ENCODE measurements at regions not wholly inside any gene's neighbourhood (a gene's known extent, or its start where the extent isn't known, plus 50 kb on each side); places are given as distances from the start of the nearest gene placed in this dataset.

- Mint-ChIP-seq H3K9me3 (no peaks in the 10 kb centered on the region), H3K4me1 (no peaks in the 10 kb centered on the region), H3K4me3 (no peak overlapping the region), H3K36me3 (no peaks in the 10 kb centered on the region), H3K27me3 (peaks cover 5% of the 10 kb centered on the region), H3K27ac (no peak overlapping the region)
These were observed 199.3 kb downstream of the SNX10 start for GRCh38 chr7:26490640-26491624.

- H3K9me3 Mint-ChIP-seq = no peaks in the 10 kb centered on the region
- H3K27ac Mint-ChIP-seq = no peak overlapping the region
- H3K36me3 Mint-ChIP-seq = no peaks in the 10 kb centered on the region
- H3K4me1 Mint-ChIP-seq = no peaks in the 10 kb centered on the region
- no peak overlapping the region for H3K4me3 Mint-ChIP-seq
- peaks cover 5% of the 10 kb centered on the region for H3K27me3 Mint-ChIP-seq
These were observed 201.2 kb downstream of the SNX10 start for GRCh38 chr7:26492816-26493215.

- Mint-ChIP-seq H3K27ac (no peak overlapping the region), H3K4me3 (no peak overlapping the region), H3K27me3 (peaks cover 2% of the 10 kb centered on the region), H3K9me3 (no peaks in the 10 kb centered on the region), H3K4me1 (no peaks in the 10 kb centered on the region), H3K36me3 (no peaks in the 10 kb centered on the region)
These were observed 202.2 kb downstream of the SNX10 start for GRCh38 chr7:26493737-26494428.

- Mint-ChIP-seq H3K27ac (no peak overlapping the region), H3K27me3 (peaks cover 2% of the 10 kb centered on the region), H3K36me3 (no peaks in the 10 kb centered on the region), H3K9me3 (no peaks in the 10 kb centered on the region), H3K4me1 (no peaks in the 10 kb centered on the region), H3K4me3 (no peak overlapping the region)
These were observed 203.9 kb downstream of the SNX10 start for GRCh38 chr7:26495569-26495968.

- no peak overlapping the region for H3K27ac Mint-ChIP-seq
- peaks cover 2% of the 10 kb centered on the region for H3K27me3 Mint-ChIP-seq
- H3K4me1 Mint-ChIP-seq = no peaks in the 10 kb centered on the region
- no peaks in the 10 kb centered on the region for H3K9me3 Mint-ChIP-seq
- no peak overlapping the region for H3K4me3 Mint-ChIP-seq
- no peaks in the 10 kb centered on the region for H3K36me3 Mint-ChIP-seq
These were observed 206.3 kb downstream of the SNX10 start for GRCh38 chr7:26497801-26498596.

- Mint-ChIP-seq H3K27ac (no peak overlapping the region), H3K4me1 (no peaks in the 10 kb centered on the region), H3K4me3 (no peak overlapping the region), H3K36me3 (no peaks in the 10 kb centered on the region), H3K9me3 (no peaks in the 10 kb centered on the region), H3K27me3 (peaks cover 4% of the 10 kb centered on the region)
These were observed 207.7 kb downstream of the SNX10 start for GRCh38 chr7:26499315-26499897.

- no peak overlapping the region for H3K4me3 Mint-ChIP-seq
- H3K27ac Mint-ChIP-seq = no peak overlapping the region
- H3K27me3 Mint-ChIP-seq = peaks cover 2% of the 10 kb centered on the region
- no peaks in the 10 kb centered on the region for H3K9me3 Mint-ChIP-seq
- H3K4me1 Mint-ChIP-seq = no peaks in the 10 kb centered on the region
- no peaks in the 10 kb centered on the region for H3K36me3 Mint-ChIP-seq
These were observed 209.2 kb downstream of the SNX10 start for GRCh38 chr7:26500749-26501352.

- Mint-ChIP-seq H3K4me3 (no peak overlapping the region), H3K4me1 (no peaks in the 10 kb centered on the region), H3K36me3 (no peaks in the 10 kb centered on the region), H3K27me3 (peaks cover 10% of the 10 kb centered on the region), H3K27ac (no peak overlapping the region), H3K9me3 (no peaks in the 10 kb centered on the region)
These were observed 212.9 kb downstream of the SNX10 start for GRCh38 chr7:26504411-26505120.

- H3K4me1 Mint-ChIP-seq = no peaks in the 10 kb centered on the region
- H3K9me3 Mint-ChIP-seq = no peaks in the 10 kb centered on the region
- H3K4me3 Mint-ChIP-seq = no peak overlapping the region
- H3K27me3 Mint-ChIP-seq = peaks cover 15% of the 10 kb centered on the region
- no peak overlapping the region for H3K27ac Mint-ChIP-seq
- H3K36me3 Mint-ChIP-seq = no peaks in the 10 kb centered on the region
These were observed 214.5 kb downstream of the SNX10 start for GRCh38 chr7:26506196-26506595.

GRCh38 chr7:26507108-26507987 lies 215.7 kb downstream of the SNX10 start:
- Mint-ChIP-seq H3K27ac (no peak overlapping the region), H3K36me3 (no peaks in the 10 kb centered on the region), H3K9me3 (no peaks in the 10 kb centered on the region), H3K27me3 (peaks cover 15% of the 10 kb centered on the region), H3K4me1 (no peaks in the 10 kb centered on the region), H3K4me3 (no peak overlapping the region)

GRCh38 chr7:26508481-26508880 lies 216.8 kb downstream of the SNX10 start:
- no peak overlapping the region for H3K27ac Mint-ChIP-seq
- H3K4me3 Mint-ChIP-seq = no peak overlapping the region
- H3K27me3 Mint-ChIP-seq = peaks cover 15% of the 10 kb centered on the region
- H3K4me1 Mint-ChIP-seq = no peaks in the 10 kb centered on the region
- H3K9me3 Mint-ChIP-seq = no peaks in the 10 kb centered on the region
- no peaks in the 10 kb centered on the region for H3K36me3 Mint-ChIP-seq

GRCh38 chr7:26508917-26509316 lies 217.3 kb downstream of the SNX10 start:
- no peaks in the 10 kb centered on the region for H3K9me3 Mint-ChIP-seq
- peaks cover 14% of the 10 kb centered on the region for H3K27me3 Mint-ChIP-seq
- no peaks in the 10 kb centered on the region for H3K36me3 Mint-ChIP-seq
- H3K4me3 Mint-ChIP-seq = no peak overlapping the region
- H3K27ac Mint-ChIP-seq = no peak overlapping the region
- H3K4me1 Mint-ChIP-seq = no peaks in the 10 kb centered on the region

- no peak overlapping the region for H3K4me3 Mint-ChIP-seq
- no peaks in the 10 kb centered on the region for H3K9me3 Mint-ChIP-seq
These were observed 218.7 kb downstream of the SNX10 start for GRCh38 chr7:26510231-26510957.

More at GRCh38 chr7:26510231-26510957, 218.7 kb downstream of the SNX10 start:
- Mint-ChIP-seq H3K27ac (no peak overlapping the region), H3K36me3 (no peaks in the 10 kb centered on the region), H3K4me1 (no peaks in the 10 kb centered on the region), H3K27me3 (peaks cover 14% of the 10 kb centered on the region)
